GM19043 (cell line): ENCODE measurements at regions not wholly inside any gene's neighbourhood (a gene's known extent, or its start where the extent isn't known, plus 50 kb on each side); places are given as distances from the start of the nearest gene placed in this dataset.
A peak's percentile ranks its signal among the peaks of the same experiment; 100 is the strongest.
"Not testable (repeated sequence)": the region's sequence is repeated elsewhere in the genome, so short reads cannot be mapped to it uniquely, and the experiment has no call there.

Experiments used
- ATAC-seq: cut with Tn5 transposase; IDR thresholded peaks from one replicate; pipeline ENCODE4 v1.9.1; 2021; ENCODE audit warnings: low read depth; ENCODE audit not compliant: unreplicated experiment

GRCh38 chr13:18248533-18249240 lies 932.9 kb downstream of the TUBA3C start:
- ATAC-seq = not testable (repeated sequence)

DNA sequence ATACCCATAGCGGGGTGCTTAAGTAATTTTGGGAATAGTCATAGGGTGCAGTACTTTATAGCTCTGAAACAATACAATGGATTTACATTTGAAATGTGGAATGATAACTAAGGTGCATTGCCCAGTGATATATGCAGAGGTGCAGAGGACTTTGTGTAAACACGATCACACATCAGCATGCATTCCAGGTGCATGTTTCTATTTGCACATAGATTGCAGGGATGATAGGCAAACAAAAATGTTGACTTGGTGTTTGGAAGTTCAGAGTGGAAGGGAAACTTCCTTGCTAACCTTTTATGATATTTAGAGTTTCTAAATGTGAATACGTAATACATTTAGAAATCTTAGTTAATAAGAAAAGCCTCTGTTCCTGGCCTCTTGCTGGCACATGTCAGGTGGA lies 941.5 kb downstream of the TUBA3C start:
- ATAC-seq = not testable (repeated sequence)

DNA sequence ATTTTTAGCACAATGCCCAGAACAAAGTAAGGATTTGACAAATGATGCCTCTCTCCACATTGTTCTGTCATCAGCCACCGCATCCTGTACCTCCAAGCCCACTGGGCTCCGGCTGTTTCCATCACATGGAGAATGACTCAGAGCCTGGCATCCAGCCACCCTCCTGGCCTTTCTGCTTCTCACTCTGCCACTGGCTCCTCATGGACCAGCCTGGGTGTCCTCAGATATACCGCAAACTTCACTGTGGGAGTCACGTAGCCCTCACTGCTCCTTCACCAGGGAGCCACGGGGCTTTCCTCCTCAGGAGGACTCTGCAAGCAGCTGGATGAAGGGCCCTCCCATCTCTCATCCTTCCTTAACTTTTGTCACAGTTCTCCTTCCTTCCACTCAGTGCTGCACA lies 943.0 kb downstream of the TUBA3C start:
- ATAC-seq = not testable (repeated sequence)

GRCh38 chr13:18236528-18236815 lies 945.2 kb downstream of the TUBA3C start:
- ATAC-seq = no peak

DNA sequence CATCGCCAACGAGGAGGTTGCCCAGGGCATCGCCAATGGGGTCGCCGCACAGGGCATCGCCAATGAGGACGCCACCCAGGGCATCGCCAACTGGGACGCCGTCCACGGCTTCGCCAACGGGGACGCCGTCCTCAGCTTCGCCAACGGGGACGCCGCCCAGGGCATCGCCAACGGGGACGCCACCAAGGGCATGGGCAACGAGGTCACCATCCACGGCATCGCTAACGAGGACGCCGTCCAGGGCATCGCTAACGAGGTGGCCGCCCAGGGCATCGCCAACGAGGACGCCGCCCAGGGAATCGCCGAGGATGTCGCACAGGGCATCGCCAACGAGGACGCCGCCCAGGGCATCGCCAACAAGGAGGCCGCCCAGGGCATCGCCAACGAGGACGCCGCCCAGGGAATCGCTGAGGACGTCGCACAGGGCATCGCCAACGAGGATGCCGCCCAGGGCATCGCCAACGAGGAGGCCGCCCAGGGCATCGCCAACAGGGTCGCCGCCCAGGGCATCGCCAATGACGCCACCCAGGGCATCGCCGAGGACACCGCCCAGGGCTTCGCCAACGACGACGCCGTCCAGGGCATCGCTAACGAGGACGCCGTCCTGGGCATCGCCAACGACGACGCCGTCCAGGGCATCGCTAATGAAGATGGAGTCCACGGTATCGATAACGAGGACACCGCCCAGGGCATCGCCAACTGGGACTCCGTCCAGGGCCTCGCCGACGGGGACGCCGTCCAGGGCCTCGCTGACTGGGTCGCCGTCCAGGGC lies 945.7 kb downstream of the TUBA3C start:
- no peak for ATAC-seq

- no peak for ATAC-seq
These were observed 946.5 kb downstream of the TUBA3C start for GRCh38 chr13:18235172-18235571.

DNA sequence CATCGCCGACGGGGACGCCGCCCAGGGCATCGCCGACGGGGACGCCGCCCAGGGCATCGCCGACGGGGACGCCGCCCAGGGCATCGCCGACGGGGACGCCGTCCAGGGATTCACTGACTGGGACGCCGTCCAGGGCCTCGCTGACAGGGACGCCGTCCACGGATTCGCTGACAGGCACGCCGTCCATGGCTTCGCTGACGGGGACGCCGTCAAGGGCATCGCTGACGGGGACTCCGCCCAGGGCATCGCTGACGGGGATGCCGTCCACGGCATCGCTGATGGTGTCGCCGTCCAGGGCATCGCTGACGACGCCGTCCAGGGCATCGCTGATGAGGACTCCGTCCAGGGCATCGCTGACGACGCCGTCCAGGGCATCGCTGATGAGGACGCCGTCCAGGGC lies 947.2 kb downstream of the TUBA3C start:
- not testable (repeated sequence) for ATAC-seq

DNA sequence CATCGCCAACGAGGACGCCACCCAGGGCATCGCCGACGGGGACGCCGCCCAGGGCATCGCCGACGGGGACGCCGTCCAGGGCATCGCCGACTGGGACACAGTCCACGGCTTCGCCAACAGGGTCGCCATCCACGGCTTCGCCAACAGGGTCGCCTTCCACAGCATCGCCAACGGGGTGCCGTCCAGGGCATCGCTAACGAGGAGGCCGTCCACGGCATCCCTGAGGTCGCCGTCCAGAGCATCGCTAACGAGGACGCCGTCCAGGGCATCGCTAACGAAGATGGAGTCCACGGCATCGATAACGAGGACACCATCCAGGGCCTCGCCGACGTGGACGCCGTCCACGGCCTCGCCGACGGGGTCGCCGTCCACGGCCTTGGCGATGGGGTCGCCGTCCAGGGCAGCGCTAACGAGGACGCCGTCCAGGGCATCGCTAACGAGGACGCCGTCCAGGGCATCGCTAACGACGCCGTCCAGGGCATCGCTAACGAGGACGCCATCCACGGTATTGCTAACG lies 947.8 kb downstream of the TUBA3C start:
- no peak for ATAC-seq

- no peak for ATAC-seq
These were observed 948.4 kb downstream of the TUBA3C start for GRCh38 chr13:18232994-18233782.

DNA sequence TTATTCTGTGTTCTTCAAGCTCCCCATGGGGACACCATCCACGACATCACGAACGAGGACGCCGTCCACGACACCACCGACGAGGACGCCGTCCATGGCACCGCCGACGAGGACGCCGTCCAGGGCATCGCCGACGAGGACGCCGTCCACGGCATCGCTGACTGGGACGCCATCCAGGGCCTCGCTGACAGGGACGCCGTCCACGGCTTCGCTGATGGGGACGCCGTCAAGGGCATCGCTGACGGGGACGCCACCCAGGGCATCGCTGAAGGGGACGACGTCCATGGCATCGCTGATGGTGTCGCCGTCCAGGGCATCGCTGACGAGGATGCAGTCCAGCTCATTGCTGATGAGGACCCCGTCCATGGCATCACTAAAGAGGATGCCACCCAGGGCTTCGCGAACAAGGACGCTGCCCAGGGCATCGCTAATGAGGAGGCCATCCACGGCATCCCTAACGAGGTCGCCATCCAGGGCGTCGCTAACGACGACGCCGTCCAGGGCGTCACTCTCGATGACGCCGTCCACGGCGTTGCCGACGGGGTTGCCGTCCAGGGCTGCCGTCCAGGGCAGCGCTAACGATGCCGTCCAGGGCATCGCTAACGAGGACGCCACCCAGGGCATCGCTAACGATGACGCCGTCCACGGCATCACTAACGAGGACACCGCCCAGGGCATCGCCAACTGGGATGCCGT lies 949.2 kb downstream of the TUBA3C start:
- ATAC-seq = no peak

- ATAC-seq = not testable (repeated sequence)
These were observed 957.2 kb downstream of the TUBA3C start for GRCh38 chr13:18224411-18224810.

DNA sequence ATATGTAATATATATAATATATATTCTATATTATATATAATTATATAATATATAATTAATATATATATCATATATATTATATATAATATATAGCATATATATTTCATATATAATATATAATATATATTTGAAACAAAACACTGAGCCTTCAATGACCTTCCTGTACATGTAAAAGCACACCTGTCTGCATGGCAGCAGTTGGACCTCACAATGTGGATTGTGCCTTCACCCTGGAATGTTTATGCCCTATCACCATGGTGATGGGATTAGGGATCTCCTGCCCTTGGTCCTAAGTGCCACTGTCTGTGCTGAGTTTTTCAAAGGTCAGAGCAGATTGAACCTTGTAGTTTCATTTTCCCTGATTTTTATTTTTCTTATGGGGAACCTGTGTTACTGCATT lies 966.9 kb downstream of the TUBA3C start:
- not testable (repeated sequence) for ATAC-seq

- ATAC-seq = not testable (repeated sequence)
These were observed 968.1 kb downstream of the TUBA3C start for GRCh38 chr13:18213511-18213910.

- no peak for ATAC-seq
These were observed 968.8 kb downstream of the TUBA3C start for GRCh38 chr13:18212873-18213272.

DNA sequence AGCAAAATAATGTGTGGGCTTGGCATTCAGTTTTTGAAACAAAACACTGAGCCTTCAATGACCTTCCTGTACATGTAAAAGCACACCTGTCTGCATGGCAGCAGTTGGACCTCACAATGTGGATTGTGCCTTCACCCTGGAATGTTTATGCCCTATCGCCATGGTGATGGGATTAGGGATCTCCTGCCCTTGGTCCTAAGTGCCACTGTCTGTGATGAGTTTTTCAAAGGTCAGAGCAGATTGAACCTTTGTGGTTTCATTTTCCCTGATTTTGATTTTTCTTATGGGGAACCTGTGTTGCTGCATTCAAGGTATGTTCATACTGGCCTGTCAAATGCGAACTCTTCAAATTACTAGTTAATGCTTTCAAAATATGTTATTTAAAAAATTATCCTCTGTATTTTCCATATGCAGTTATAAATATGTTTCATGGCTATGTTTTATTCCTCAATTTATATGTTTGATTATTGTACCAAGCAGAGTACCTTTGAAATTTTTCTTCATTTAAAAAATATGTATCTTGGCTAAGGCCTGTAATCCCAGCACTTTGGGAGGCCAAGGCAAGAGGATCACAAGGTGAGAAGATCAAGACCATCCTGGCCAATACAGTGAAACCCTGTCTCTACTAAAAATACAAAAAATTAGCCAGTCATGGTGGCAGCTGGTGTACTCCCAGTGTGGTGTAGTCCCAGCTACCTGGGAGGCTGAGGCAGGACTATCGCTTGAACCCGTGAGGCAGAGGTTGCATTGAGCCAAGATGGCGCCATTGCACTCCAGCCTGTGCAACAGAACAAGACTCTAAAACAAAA lies 969.7 kb downstream of the TUBA3C start:
- ATAC-seq = peak; percentile 89

DNA sequence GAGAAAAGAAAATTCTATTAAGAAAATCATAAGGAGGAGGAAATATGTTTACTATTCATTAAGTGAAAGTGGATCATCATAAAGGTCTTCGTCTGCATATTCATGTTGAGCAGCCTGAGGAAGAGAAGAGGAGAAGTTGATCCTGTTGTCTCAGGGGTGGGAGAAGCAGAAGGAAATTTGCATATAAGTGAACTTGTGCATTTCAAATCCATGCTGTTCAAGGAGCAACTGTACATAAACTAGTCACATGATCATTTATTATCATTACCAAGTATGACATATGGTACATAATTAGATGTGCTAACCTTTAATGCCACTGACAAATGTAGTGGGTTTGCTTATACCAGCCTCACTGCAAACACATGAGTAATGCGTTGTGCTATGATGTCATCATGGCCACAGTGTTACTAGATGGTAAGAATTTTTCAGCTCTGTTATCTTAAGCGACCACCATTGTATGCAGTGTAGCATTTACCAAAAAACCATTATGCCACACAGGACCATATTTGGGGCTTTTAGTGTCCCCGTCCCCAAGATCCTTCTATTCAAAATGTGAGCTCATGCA lies 976.9 kb downstream of the TUBA3C start:
- ATAC-seq = not testable (repeated sequence)

- ATAC-seq = not testable (repeated sequence)
These were observed 986.3 kb downstream of the TUBA3C start for GRCh38 chr13:18195365-18195678.

GRCh38 chr13:18194631-18195364 lies 986.8 kb downstream of the TUBA3C start:
- not testable (repeated sequence) for ATAC-seq

DNA sequence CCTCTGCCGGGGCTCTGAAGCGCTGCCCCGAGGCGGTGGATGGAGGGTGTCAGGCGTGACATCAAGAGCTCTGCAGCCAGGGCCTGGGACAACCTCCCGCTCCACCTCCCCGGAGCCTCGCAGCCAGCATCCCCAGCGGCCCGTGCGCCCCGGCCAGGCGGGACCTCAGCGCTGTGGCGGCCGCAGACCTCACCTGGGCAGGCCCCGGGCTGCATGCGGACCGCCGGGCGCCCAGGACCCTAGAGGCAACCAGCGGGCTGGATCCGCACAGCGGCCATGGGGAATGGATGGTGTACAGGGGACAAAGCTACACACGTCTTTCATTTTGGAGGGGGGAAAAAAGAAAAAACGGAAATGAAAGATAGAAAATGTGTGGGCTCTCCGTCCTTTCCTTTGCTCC lies 987.5 kb downstream of the TUBA3C start:
- not testable (repeated sequence) for ATAC-seq
